Effector memory CD4-positive, alpha-beta T cell (primary cell): ENCODE measurements at regions not wholly inside any gene's neighbourhood (a gene's known extent, or its start where the extent isn't known, plus 50 kb on each side); places are given as distances from the start of the nearest gene placed in this dataset.

ENCODE experiments used
- DNase-seq, 3 donors: peaks; one replicate each; pipeline ENCODE4 v3.0.0-alpha.2; 2020
- H3K27ac ChIP-seq: 2 replicates; pipeline ENCODE4 v1.7.0; 2013; ENCODE audit warnings: mild to moderate bottlenecking, low read length, moderate library complexity; ENCODE audit not compliant: insufficient read depth, poor library complexity, severe bottlenecking
- H3K27me3 ChIP-seq: replicated peaks from 2 replicates; pipeline ENCODE4 v1.7.0; 2013; ENCODE audit warnings: mild to moderate bottlenecking, low read length; ENCODE audit not compliant: insufficient read depth, control insufficient read depth, poor library complexity, severe bottlenecking
- H3K36me3 ChIP-seq: 2 replicates; pipeline ENCODE4 v1.7.0; 2013; ENCODE audit warnings: mild to moderate bottlenecking, low read length, moderate library complexity; ENCODE audit not compliant: control insufficient read depth, insufficient read depth
- H3K4me1 ChIP-seq: 2 replicates; pipeline ENCODE4 v1.7.0; 2013; ENCODE audit warnings: low read length, mild to moderate bottlenecking; ENCODE audit not compliant: control insufficient read depth, insufficient read depth, poor library complexity, severe bottlenecking
- H3K4me3 ChIP-seq: 2 replicates; pipeline ENCODE4 v1.7.0; 2013; ENCODE audit warnings: low read length, low read depth, mild to moderate bottlenecking; ENCODE audit not compliant: insufficient read depth, poor library complexity, severe bottlenecking
- H3K9me3 ChIP-seq: 2 replicates; pipeline ENCODE4 v1.7.0; 2013; ENCODE audit warnings: mild to moderate bottlenecking, low read length, moderate library complexity; ENCODE audit not compliant: control insufficient read depth

GRCh38 chr13:76523740-76524340, 362.4 kb downstream of the KCTD12 start:
- H3K9me3 ChIP-seq: no peaks in the 10 kb centered on the region
- no peaks in the 10 kb centered on the region for H3K36me3 ChIP-seq
- no peak overlapping the region for H3K27ac ChIP-seq
- H3K4me3 ChIP-seq: no peak overlapping the region
- DNase-seq: no peak
- H3K27me3 ChIP-seq: no peaks in the 10 kb centered on the region
- no peaks in the 10 kb centered on the region for H3K4me1 ChIP-seq

DNA sequence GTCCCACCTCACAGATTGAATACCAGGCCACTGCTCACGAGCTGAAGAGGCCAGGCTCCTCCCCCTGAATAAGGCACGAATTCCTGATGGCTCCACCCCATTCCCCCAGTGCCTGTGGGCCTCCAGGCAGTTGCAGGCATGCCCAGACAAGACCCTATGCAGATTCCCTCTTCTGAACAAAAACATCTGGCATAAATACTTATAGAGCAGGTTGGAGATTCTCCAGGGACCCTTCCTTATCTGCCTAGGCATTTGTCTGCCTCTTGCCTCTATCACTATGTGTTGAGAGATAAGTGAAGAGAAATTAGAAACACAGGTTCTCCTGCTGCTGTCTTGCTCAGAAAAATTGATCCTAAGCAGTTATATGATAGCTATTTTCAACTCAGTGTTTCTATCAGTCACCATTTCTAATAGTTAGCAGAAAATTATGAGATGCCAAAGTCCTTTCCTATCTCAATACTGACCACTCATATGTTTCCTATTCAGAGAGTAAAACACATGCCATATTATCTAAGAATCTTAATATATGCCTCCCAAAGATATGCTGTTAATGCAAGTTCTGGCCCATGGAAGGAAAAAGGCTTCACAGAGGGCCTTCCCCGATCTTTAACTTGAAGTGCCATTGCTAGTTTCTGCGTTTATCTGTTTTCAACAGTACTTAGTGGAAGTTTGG, 364.0 kb downstream of the KCTD12 start:
- Histone ChIP-seq H3K36me3 (no peaks in the 10 kb centered on the region), H3K4me3 (no peak overlapping the region), H3K27ac (no peak overlapping the region), H3K27me3 (no peaks in the 10 kb centered on the region), H3K4me1 (no peaks in the 10 kb centered on the region), H3K9me3 (no peaks in the 10 kb centered on the region)
- no peak for DNase-seq

- no peak overlapping the region for H3K4me3 ChIP-seq
- no peak for DNase-seq
- no peaks in the 10 kb centered on the region for H3K27me3 ChIP-seq
- no peaks in the 10 kb centered on the region for H3K4me1 ChIP-seq
- no peak overlapping the region for H3K27ac ChIP-seq
- H3K36me3 ChIP-seq: no peaks in the 10 kb centered on the region
- H3K9me3 ChIP-seq: no peaks in the 10 kb centered on the region
Measured at GRCh38 chr13:76519685-76520084, 366.5 kb downstream of the KCTD12 start.

- no peaks in the 10 kb centered on the region for H3K27me3 ChIP-seq
- no peak overlapping the region for H3K27ac ChIP-seq
- H3K36me3 ChIP-seq: no peaks in the 10 kb centered on the region
- DNase-seq: no peak
- no peak overlapping the region for H3K4me3 ChIP-seq
- no peaks in the 10 kb centered on the region for H3K9me3 ChIP-seq
- H3K4me1 ChIP-seq: no peaks in the 10 kb centered on the region
Measured at GRCh38 chr13:76516586-76516985, 369.6 kb downstream of the KCTD12 start.

- H3K4me3 ChIP-seq: no peak overlapping the region
- no peaks in the 10 kb centered on the region for H3K36me3 ChIP-seq
- no peaks in the 10 kb centered on the region for H3K4me1 ChIP-seq
- no peaks in the 10 kb centered on the region for H3K9me3 ChIP-seq
- no peaks in the 10 kb centered on the region for H3K27me3 ChIP-seq
- no peak overlapping the region for H3K27ac ChIP-seq
- DNase-seq: no peak
Measured at GRCh38 chr13:76516013-76516412, 370.2 kb downstream of the KCTD12 start.

DNA sequence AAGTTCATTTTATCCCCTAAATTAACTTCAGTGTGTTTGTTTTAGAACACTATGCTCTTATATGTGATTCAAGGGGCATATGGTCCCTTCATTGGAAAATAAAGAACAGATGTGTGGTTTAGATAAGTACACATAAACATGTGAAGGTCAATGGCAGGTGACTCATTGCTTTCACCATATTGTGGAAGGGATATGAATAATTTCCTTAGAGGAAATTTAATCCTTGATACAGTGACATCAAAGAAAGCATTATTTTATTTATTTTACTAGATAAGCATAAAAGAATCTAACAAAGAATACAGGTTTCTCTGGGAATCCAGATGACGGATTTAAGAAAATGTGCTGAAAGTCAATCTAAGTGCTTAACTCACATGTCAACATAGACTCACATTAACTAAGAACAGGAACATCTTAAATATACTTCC, 373.5 kb downstream of the KCTD12 start:
- H3K9me3 ChIP-seq: no peaks in the 10 kb centered on the region
- H3K4me1 ChIP-seq: no peaks in the 10 kb centered on the region
- H3K27me3 ChIP-seq: no peaks in the 10 kb centered on the region
- no peak overlapping the region for H3K4me3 ChIP-seq
- H3K36me3 ChIP-seq: no peaks in the 10 kb centered on the region
- H3K27ac ChIP-seq: no peak overlapping the region
- DNase-seq: no peak

DNA sequence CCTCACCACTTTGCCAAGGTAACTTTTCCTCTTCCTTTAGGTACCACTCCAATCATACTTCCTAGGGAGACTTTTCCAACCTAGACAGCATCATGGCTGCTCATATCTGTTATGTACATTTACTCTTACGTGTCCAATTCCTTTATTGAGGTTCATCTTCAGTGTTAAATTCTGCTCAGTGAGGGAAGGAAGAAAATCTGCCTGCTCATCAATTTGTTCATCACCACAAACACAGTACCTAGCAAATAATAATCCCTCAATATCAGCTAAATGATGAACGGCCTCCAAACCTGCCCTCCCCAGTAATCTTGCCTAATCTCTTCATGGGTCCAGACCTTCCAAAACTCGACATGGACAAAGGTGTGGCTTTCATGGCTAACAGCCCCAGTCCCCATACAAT, 380.8 kb downstream of the KCTD12 start:
- Histone ChIP-seq H3K9me3 (no peaks in the 10 kb centered on the region), H3K4me1 (no peaks in the 10 kb centered on the region), H3K27me3 (no peaks in the 10 kb centered on the region), H3K27ac (no peak overlapping the region), H3K36me3 (no peaks in the 10 kb centered on the region), H3K4me3 (no peak overlapping the region)
- DNase-seq: no peak

DNA sequence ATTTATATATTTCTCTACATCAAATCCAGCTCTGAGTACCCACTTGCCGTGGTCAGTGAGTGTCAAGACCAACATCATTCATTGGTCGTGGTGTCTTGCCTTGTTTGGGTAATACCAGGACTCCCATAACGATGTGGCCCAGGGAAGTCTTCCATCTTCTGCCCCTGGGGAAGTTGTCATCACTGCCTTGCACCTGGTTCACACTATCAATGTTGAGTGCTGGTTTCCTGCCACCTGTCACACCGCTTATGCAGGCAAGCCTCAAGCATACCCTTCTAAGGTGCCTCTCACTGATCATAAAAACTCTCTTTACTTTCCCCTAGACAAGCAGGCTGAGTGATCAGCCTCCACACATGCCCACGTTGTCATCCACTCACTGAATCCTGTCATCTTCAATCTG, 382.4 kb downstream of the KCTD12 start:
- H3K9me3 ChIP-seq: no peaks in the 10 kb centered on the region
- H3K4me1 ChIP-seq: no peaks in the 10 kb centered on the region
- H3K27me3 ChIP-seq: no peaks in the 10 kb centered on the region
- no peak for DNase-seq
- no peaks in the 10 kb centered on the region for H3K36me3 ChIP-seq
- H3K27ac ChIP-seq: no peak overlapping the region
- H3K4me3 ChIP-seq: no peak overlapping the region

DNA sequence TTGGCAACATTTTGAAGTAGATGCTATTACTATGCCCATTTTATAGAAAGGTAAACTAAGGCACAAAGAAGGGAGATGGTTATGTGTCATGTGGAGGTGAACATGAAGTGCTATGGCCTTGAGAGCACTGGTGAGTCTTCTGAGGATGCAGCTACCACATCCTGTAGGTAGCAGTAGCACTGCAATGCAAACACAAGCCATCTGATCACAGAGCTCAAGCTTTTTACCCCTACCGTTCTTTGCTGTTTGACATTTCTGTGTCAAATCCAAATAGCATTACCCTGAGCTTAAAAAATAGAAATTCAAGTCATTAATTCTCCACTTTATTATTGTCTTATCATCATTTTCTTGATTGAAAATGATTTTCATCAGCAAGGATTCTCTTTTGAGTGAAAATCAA, 382.9 kb downstream of the KCTD12 start:
- H3K4me1 ChIP-seq: no peaks in the 10 kb centered on the region
- H3K36me3 ChIP-seq: no peaks in the 10 kb centered on the region
- H3K9me3 ChIP-seq: no peaks in the 10 kb centered on the region
- no peak overlapping the region for H3K27ac ChIP-seq
- H3K4me3 ChIP-seq: no peak overlapping the region
- DNase-seq: no peak
- H3K27me3 ChIP-seq: no peaks in the 10 kb centered on the region

- H3K27ac ChIP-seq: no peak overlapping the region
- H3K9me3 ChIP-seq: no peaks in the 10 kb centered on the region
- no peak overlapping the region for H3K4me3 ChIP-seq
- no peak for DNase-seq
- no peaks in the 10 kb centered on the region for H3K36me3 ChIP-seq
- H3K4me1 ChIP-seq: no peaks in the 10 kb centered on the region
- no peaks in the 10 kb centered on the region for H3K27me3 ChIP-seq
Measured at GRCh38 chr13:76500894-76501293, 385.3 kb downstream of the KCTD12 start.
